ENCODE measurements at regions not wholly inside any gene's neighbourhood (a gene's known extent, or its start where the extent isn't known, plus 50 kb on each side); places are given as distances from the start of the nearest gene placed in this dataset.

GRCh38 chr22:49210606-49211005 is 617.1 kb downstream of the BRD1 start:
- no peak for DNase-seq (ENCODE audit: low read depth)

- DNase-seq (ENCODE audit: low read depth) = no peak
These were observed 618.0 kb downstream of the BRD1 start for GRCh38 chr22:49209452-49210195.

GRCh38 chr22:49208768-49209252 is 618.9 kb downstream of the BRD1 start:
- DNase-seq (ENCODE audit: low read depth) = no peak

GRCh38 chr22:49208004-49208402 is 619.7 kb downstream of the BRD1 start:
- DNase-seq (ENCODE audit: low read depth) = no peak

GRCh38 chr22:49207008-49208003 is 620.4 kb downstream of the BRD1 start:
- no peak for DNase-seq (ENCODE audit: low read depth)

GRCh38 chr22:49206281-49206680 is 621.4 kb downstream of the BRD1 start:
- DNase-seq (ENCODE audit: low read depth) = no peak

GRCh38 chr22:49205483-49205800 is 622.2 kb downstream of the BRD1 start:
- DNase-seq (ENCODE audit: low read depth) = no peak

GRCh38 chr22:49204599-49205482 is 622.8 kb downstream of the BRD1 start:
- no peak for DNase-seq (ENCODE audit: low read depth)

- no peak for DNase-seq (ENCODE audit: low read depth)
These were observed 623.6 kb downstream of the BRD1 start for GRCh38 chr22:49203859-49204598.

GRCh38 chr22:49203091-49203858 is 624.4 kb downstream of the BRD1 start:
- no peak for DNase-seq (ENCODE audit: low read depth)

GRCh38 chr22:49202226-49202625 is 625.4 kb downstream of the BRD1 start:
- no peak for DNase-seq (ENCODE audit: low read depth)

GRCh38 chr22:49201046-49201970 is 626.4 kb downstream of the BRD1 start:
- no peak for DNase-seq (ENCODE audit: low read depth)

GRCh38 chr22:49199224-49199623 is 628.4 kb downstream of the BRD1 start:
- DNase-seq (ENCODE audit: low read depth) = no peak

GRCh38 chr22:49198705-49199084 is 629.0 kb downstream of the BRD1 start:
- DNase-seq (ENCODE audit: low read depth) = no peak

GRCh38 chr22:49197986-49198704 is 629.5 kb downstream of the BRD1 start:
- DNase-seq (ENCODE audit: low read depth) = no peak

- DNase-seq (ENCODE audit: low read depth) = no peak
These were observed 630.2 kb downstream of the BRD1 start for GRCh38 chr22:49197505-49197904.

GRCh38 chr22:49196046-49196511 is 631.6 kb downstream of the BRD1 start:
- DNase-seq (ENCODE audit: low read depth) = no peak

GRCh38 chr22:49195636-49196035 is 632.0 kb downstream of the BRD1 start:
- DNase-seq (ENCODE audit: low read depth) = no peak
